ENCODE measurements at regions not wholly inside any gene's neighbourhood (a gene's known extent, or its start where the extent isn't known, plus 50 kb on each side); places are given as distances from the start of the nearest gene placed in this dataset.

GRCh38 chr20:54293526-54293925 is 85.6 kb downstream of the PFDN4 start:
- Mint-ChIP-seq H3K27ac (ENCODE audit: unreplicated experiment) (no peak overlapping the region), H3K4me3 (ENCODE audit: unreplicated experiment) (no peak overlapping the region), H3K36me3 (ENCODE audit: unreplicated experiment) (no peaks in the 10 kb centered on the region), H3K9me3 (ENCODE audit: unreplicated experiment) (no peaks in the 10 kb centered on the region), H3K27me3 (ENCODE audit: unreplicated experiment) (no peaks in the 10 kb centered on the region), H3K4me1 (ENCODE audit: low read depth, unreplicated experiment) (peaks cover 6% of the 10 kb centered on the region)
- DNase-seq = no peak
- TF ChIP-seq CTCF (IDR thresholded peaks at IDR 0.05; ENCODE audit: partially characterized antibody, unreplicated experiment) = no peak

GRCh38 chr20:54294094-54294493 is 86.2 kb downstream of the PFDN4 start:
- H3K36me3 Mint-ChIP-seq (ENCODE audit: unreplicated experiment) = no peaks in the 10 kb centered on the region
- no peak for DNase-seq
- H3K4me3 Mint-ChIP-seq (ENCODE audit: unreplicated experiment) = no peak overlapping the region
- no peaks in the 10 kb centered on the region for H3K9me3 Mint-ChIP-seq (ENCODE audit: unreplicated experiment)
- H3K27ac Mint-ChIP-seq (ENCODE audit: unreplicated experiment) = no peak overlapping the region
- peaks cover 6% of the 10 kb centered on the region for H3K4me1 Mint-ChIP-seq (ENCODE audit: low read depth, unreplicated experiment)
- TF ChIP-seq CTCF (IDR thresholded peaks at IDR 0.05; ENCODE audit: partially characterized antibody, unreplicated experiment) = no peak
- H3K27me3 Mint-ChIP-seq (ENCODE audit: unreplicated experiment) = no peaks in the 10 kb centered on the region

GRCh38 chr20:54295686-54296085 is 87.8 kb downstream of the PFDN4 start:
- no peak overlapping the region for H3K27ac Mint-ChIP-seq (ENCODE audit: unreplicated experiment)

GRCh38 chr20:54305421-54305820 is 97.5 kb downstream of the PFDN4 start:
- no peak for DNase-seq
- Mint-ChIP-seq H3K4me3 (ENCODE audit: unreplicated experiment) (no peak overlapping the region), H3K27me3 (ENCODE audit: unreplicated experiment) (no peaks in the 10 kb centered on the region), H3K36me3 (ENCODE audit: unreplicated experiment) (no peaks in the 10 kb centered on the region), H3K9me3 (ENCODE audit: unreplicated experiment) (peaks cover 2% of the 10 kb centered on the region), H3K27ac (ENCODE audit: unreplicated experiment) (no peak overlapping the region), H3K4me1 (ENCODE audit: low read depth, unreplicated experiment) (no peaks in the 10 kb centered on the region)
- no peak for TF ChIP-seq CTCF (IDR thresholded peaks at IDR 0.05; ENCODE audit: partially characterized antibody, unreplicated experiment)

More at GRCh38 chr20:54295686-54296085, 87.8 kb downstream of the PFDN4 start:
- no peaks in the 10 kb centered on the region for H3K27me3 Mint-ChIP-seq (ENCODE audit: unreplicated experiment)
- H3K9me3 Mint-ChIP-seq (ENCODE audit: unreplicated experiment) = no peaks in the 10 kb centered on the region
- no peaks in the 10 kb centered on the region for H3K36me3 Mint-ChIP-seq (ENCODE audit: unreplicated experiment)
- H3K4me3 Mint-ChIP-seq (ENCODE audit: unreplicated experiment) = no peak overlapping the region
- DNase-seq = no peak
- H3K4me1 Mint-ChIP-seq (ENCODE audit: low read depth, unreplicated experiment) = peaks cover 6% of the 10 kb centered on the region
- TF ChIP-seq CTCF (IDR thresholded peaks at IDR 0.05; ENCODE audit: partially characterized antibody, unreplicated experiment) = no peak

GRCh38 chr20:54306985-54307710 is 99.3 kb downstream of the PFDN4 start:
- Mint-ChIP-seq H3K4me3 (ENCODE audit: unreplicated experiment) (no peak overlapping the region), H3K27me3 (ENCODE audit: unreplicated experiment) (no peaks in the 10 kb centered on the region), H3K4me1 (ENCODE audit: low read depth, unreplicated experiment) (no peaks in the 10 kb centered on the region), H3K36me3 (ENCODE audit: unreplicated experiment) (no peaks in the 10 kb centered on the region), H3K9me3 (ENCODE audit: unreplicated experiment) (peaks cover 2% of the 10 kb centered on the region), H3K27ac (ENCODE audit: unreplicated experiment) (no peak overlapping the region)
- no peak for DNase-seq
- no peak for TF ChIP-seq CTCF (IDR thresholded peaks at IDR 0.05; ENCODE audit: partially characterized antibody, unreplicated experiment)

Measured in glutamatergic neuron (in vitro differentiated cells).